IMR-90 (cell line): ENCODE measurements at regions not wholly inside any gene's neighbourhood (a gene's known extent, or its start where the extent isn't known, plus 50 kb on each side); places are given as distances from the start of the nearest gene placed in this dataset.

Source experiments
- BHLHE40 ChIP-seq: fragments of 150-350 bp; IDR thresholded peaks from 2 replicates; pipeline ENCODE4 v1.6.1; 2016; ENCODE audit warnings: mild to moderate bottlenecking, low read depth, low read length
- POLR2A ChIP-seq: IDR thresholded peaks from 2 replicates; pipeline ENCODE4 v1.6.1; 2012; ENCODE audit warnings: mild to moderate bottlenecking, low read depth, low read length
- RCOR1 ChIP-seq: IDR thresholded peaks from 2 replicates; pipeline ENCODE4 v1.6.1; 2012; ENCODE audit warnings: mild to moderate bottlenecking, low read length, improper control_type of control experiment; ENCODE audit not compliant: insufficient replicate concordance
- TF ChIP-seq, protein P1 (sequence below): conservative IDR thresholded peaks from 2 replicates; pipeline ENCODE4 v1.5.1; 2012; ENCODE audit warnings: mild to moderate bottlenecking, low read depth, low read length, improper control_type of control experiment
- TF ChIP-seq, protein P2 (sequence below): fragments of 150-350 bp; IDR thresholded peaks from 2 replicates; pipeline ENCODE4 v1.6.1; 2016; ENCODE audit warnings: low read depth, mild to moderate bottlenecking, low read length, moderate library complexity, borderline replicate concordance
- TF ChIP-seq, protein P3 (sequence below): fragments of 150-350 bp; IDR thresholded peaks from 2 replicates; pipeline ENCODE4 v1.6.1; 2017; ENCODE audit warnings: mild to moderate bottlenecking, antibody characterized with exemption, low read length, low read depth

DNA sequence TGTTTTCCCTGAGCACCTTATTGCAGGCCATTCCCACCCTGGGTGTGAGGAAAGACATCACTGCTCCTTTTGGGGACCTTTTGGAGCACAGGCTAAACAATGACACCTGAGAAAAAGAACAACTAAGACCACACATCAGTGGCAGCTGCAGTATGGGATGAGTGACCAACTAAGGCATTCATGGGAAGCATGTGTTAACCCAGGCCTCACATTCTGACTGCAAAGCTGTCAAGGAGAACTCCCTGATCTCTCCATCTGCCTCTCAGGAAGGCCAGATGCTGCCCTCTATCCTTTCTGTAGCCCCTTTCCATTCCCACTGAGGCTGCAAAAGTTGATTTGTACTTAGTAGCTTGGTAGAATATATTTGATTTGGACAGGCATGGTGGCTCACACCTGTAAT lies 130.5 kb upstream of the FOXN2 start:
- TF ChIP-seq BHLHE40, result no peak
- no peak for TF ChIP-seq POLR2A
- TF ChIP-seq, protein P1, sequence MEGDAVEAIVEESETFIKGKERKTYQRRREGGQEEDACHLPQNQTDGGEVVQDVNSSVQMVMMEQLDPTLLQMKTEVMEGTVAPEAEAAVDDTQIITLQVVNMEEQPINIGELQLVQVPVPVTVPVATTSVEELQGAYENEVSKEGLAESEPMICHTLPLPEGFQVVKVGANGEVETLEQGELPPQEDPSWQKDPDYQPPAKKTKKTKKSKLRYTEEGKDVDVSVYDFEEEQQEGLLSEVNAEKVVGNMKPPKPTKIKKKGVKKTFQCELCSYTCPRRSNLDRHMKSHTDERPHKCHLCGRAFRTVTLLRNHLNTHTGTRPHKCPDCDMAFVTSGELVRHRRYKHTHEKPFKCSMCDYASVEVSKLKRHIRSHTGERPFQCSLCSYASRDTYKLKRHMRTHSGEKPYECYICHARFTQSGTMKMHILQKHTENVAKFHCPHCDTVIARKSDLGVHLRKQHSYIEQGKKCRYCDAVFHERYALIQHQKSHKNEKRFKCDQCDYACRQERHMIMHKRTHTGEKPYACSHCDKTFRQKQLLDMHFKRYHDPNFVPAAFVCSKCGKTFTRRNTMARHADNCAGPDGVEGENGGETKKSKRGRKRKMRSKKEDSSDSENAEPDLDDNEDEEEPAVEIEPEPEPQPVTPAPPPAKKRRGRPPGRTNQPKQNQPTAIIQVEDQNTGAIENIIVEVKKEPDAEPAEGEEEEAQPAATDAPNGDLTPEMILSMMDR, result no peak
- TF ChIP-seq, protein P2, sequence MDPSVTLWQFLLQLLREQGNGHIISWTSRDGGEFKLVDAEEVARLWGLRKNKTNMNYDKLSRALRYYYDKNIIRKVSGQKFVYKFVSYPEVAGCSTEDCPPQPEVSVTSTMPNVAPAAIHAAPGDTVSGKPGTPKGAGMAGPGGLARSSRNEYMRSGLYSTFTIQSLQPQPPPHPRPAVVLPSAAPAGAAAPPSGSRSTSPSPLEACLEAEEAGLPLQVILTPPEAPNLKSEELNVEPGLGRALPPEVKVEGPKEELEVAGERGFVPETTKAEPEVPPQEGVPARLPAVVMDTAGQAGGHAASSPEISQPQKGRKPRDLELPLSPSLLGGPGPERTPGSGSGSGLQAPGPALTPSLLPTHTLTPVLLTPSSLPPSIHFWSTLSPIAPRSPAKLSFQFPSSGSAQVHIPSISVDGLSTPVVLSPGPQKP, result no peak
- TF ChIP-seq, protein P3, sequence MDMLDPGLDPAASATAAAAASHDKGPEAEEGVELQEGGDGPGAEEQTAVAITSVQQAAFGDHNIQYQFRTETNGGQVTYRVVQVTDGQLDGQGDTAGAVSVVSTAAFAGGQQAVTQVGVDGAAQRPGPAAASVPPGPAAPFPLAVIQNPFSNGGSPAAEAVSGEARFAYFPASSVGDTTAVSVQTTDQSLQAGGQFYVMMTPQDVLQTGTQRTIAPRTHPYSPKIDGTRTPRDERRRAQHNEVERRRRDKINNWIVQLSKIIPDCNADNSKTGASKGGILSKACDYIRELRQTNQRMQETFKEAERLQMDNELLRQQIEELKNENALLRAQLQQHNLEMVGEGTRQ, result no peak
- TF ChIP-seq RCOR1, result no peak
